T-helper 2 cell treated with Interferon-gamma antibody and Interleukin-4, amounts not matched to agents 5 μg/mL and 100 μg/mL, for 36 hours (primary cell): ENCODE measurements at regions not wholly inside any gene's neighbourhood (a gene's known extent, or its start where the extent isn't known, plus 50 kb on each side); places are given as distances from the start of the nearest gene placed in this dataset.

Experiments used
- DNase-seq: peaks from one replicate; pipeline ENCODE4 v3.0.0; 2021; ENCODE audit warnings: low spot score
- H3K27ac Mint-ChIP-seq: one replicate; pipeline ENCODE4 v1.8.0; 2021; ENCODE audit warnings: mild to moderate bottlenecking, mixed read lengths
- H3K27me3 Mint-ChIP-seq: one replicate; pipeline ENCODE4 v1.8.0; 2021; ENCODE audit warnings: low read depth, mixed read lengths
- H3K36me3 Mint-ChIP-seq: one replicate; pipeline ENCODE4 v1.8.0; 2021; ENCODE audit warnings: low read depth, mixed read lengths
- H3K4me1 Mint-ChIP-seq: one replicate; pipeline ENCODE4 v1.8.0; 2021; ENCODE audit warnings: low read depth, mixed read lengths
- H3K4me3 Mint-ChIP-seq: one replicate; pipeline ENCODE4 v1.8.0; 2022; ENCODE audit warnings: mild to moderate bottlenecking, moderate library complexity, mixed read lengths
- H3K9me3 Mint-ChIP-seq: one replicate; pipeline ENCODE4 v1.8.0; 2021; ENCODE audit warnings: mixed read lengths

- Mint-ChIP-seq H3K27ac (no peak overlapping the region), H3K4me1 (no peaks in the 10 kb centered on the region), H3K9me3 (no peaks in the 10 kb centered on the region), H3K27me3 (no peaks in the 10 kb centered on the region), H3K36me3 (no peaks in the 10 kb centered on the region), H3K4me3 (no peak overlapping the region)
- no peak for DNase-seq
Observed at GRCh38 chr5:124399426-124399961, 346.9 kb downstream of the ZNF608 start.

GRCh38 chr5:124398460-124398859 is 348.0 kb downstream of the ZNF608 start:
- Mint-ChIP-seq H3K27me3 (no peaks in the 10 kb centered on the region), H3K4me3 (no peak overlapping the region), H3K9me3 (no peaks in the 10 kb centered on the region), H3K36me3 (no peaks in the 10 kb centered on the region), H3K27ac (no peak overlapping the region), H3K4me1 (no peaks in the 10 kb centered on the region)
- DNase-seq, result no peak

GRCh38 chr5:124397317-124397716 is 349.1 kb downstream of the ZNF608 start:
- Mint-ChIP-seq H3K4me1 (no peaks in the 10 kb centered on the region), H3K9me3 (no peaks in the 10 kb centered on the region), H3K36me3 (no peaks in the 10 kb centered on the region), H3K4me3 (no peak overlapping the region), H3K27me3 (no peaks in the 10 kb centered on the region), H3K27ac (no peak overlapping the region)
- no peak for DNase-seq

GRCh38 chr5:124395926-124396325 is 350.5 kb downstream of the ZNF608 start:
- no peak overlapping the region for H3K27ac Mint-ChIP-seq
- no peaks in the 10 kb centered on the region for H3K9me3 Mint-ChIP-seq
- no peaks in the 10 kb centered on the region for H3K36me3 Mint-ChIP-seq
- H3K27me3 Mint-ChIP-seq, result no peaks in the 10 kb centered on the region
- no peaks in the 10 kb centered on the region for H3K4me1 Mint-ChIP-seq
- DNase-seq, result no peak
- H3K4me3 Mint-ChIP-seq, result no peak overlapping the region

- Mint-ChIP-seq H3K4me3 (no peak overlapping the region), H3K4me1 (no peaks in the 10 kb centered on the region), H3K27ac (no peak overlapping the region), H3K36me3 (no peaks in the 10 kb centered on the region), H3K27me3 (no peaks in the 10 kb centered on the region), H3K9me3 (no peaks in the 10 kb centered on the region)
- no peak for DNase-seq
Observed at GRCh38 chr5:124395287-124395686, 351.2 kb downstream of the ZNF608 start.

- no peak overlapping the region for H3K27ac Mint-ChIP-seq
- no peaks in the 10 kb centered on the region for H3K27me3 Mint-ChIP-seq
- no peak overlapping the region for H3K4me3 Mint-ChIP-seq
- no peak for DNase-seq
- no peaks in the 10 kb centered on the region for H3K36me3 Mint-ChIP-seq
- peaks cover 2% of the 10 kb centered on the region for H3K9me3 Mint-ChIP-seq
- H3K4me1 Mint-ChIP-seq, result no peaks in the 10 kb centered on the region
Observed at GRCh38 chr5:124394700-124395245, 351.7 kb downstream of the ZNF608 start.

GRCh38 chr5:124393584-124394379 is 352.7 kb downstream of the ZNF608 start:
- H3K36me3 Mint-ChIP-seq, result no peaks in the 10 kb centered on the region
- peaks cover 5% of the 10 kb centered on the region for H3K9me3 Mint-ChIP-seq
- no peak for DNase-seq
- H3K27ac Mint-ChIP-seq, result no peak overlapping the region
- H3K4me1 Mint-ChIP-seq, result no peaks in the 10 kb centered on the region
- no peak overlapping the region for H3K4me3 Mint-ChIP-seq
- H3K27me3 Mint-ChIP-seq, result no peaks in the 10 kb centered on the region

GRCh38 chr5:124383693-124384092 is 362.7 kb downstream of the ZNF608 start:
- Mint-ChIP-seq H3K4me3 (no peak overlapping the region), H3K4me1 (no peaks in the 10 kb centered on the region), H3K36me3 (no peaks in the 10 kb centered on the region), H3K27ac (no peak overlapping the region), H3K27me3 (no peaks in the 10 kb centered on the region), H3K9me3 (peaks cover 25% of the 10 kb centered on the region)
- no peak for DNase-seq

GRCh38 chr5:124377386-124377785 is 369.1 kb downstream of the ZNF608 start:
- Mint-ChIP-seq H3K27ac (no peak overlapping the region), H3K9me3 (peaks cover 8% of the 10 kb centered on the region), H3K27me3 (no peaks in the 10 kb centered on the region), H3K4me3 (no peak overlapping the region), H3K4me1 (no peaks in the 10 kb centered on the region), H3K36me3 (no peaks in the 10 kb centered on the region)
- no peak for DNase-seq

- no peaks in the 10 kb centered on the region for H3K9me3 Mint-ChIP-seq
- H3K27me3 Mint-ChIP-seq, result no peaks in the 10 kb centered on the region
- no peaks in the 10 kb centered on the region for H3K4me1 Mint-ChIP-seq
- no peaks in the 10 kb centered on the region for H3K36me3 Mint-ChIP-seq
- no peak overlapping the region for H3K4me3 Mint-ChIP-seq
- no peak overlapping the region for H3K27ac Mint-ChIP-seq
- DNase-seq, result no peak
Observed at GRCh38 chr5:124373883-124374282, 372.6 kb downstream of the ZNF608 start.

GRCh38 chr5:124372457-124372856 is 374.0 kb downstream of the ZNF608 start:
- no peak for DNase-seq
- no peak overlapping the region for H3K27ac Mint-ChIP-seq
- no peaks in the 10 kb centered on the region for H3K27me3 Mint-ChIP-seq
- no peak overlapping the region for H3K4me3 Mint-ChIP-seq
- H3K9me3 Mint-ChIP-seq, result no peaks in the 10 kb centered on the region
- H3K36me3 Mint-ChIP-seq, result no peaks in the 10 kb centered on the region
- no peaks in the 10 kb centered on the region for H3K4me1 Mint-ChIP-seq

- no peaks in the 10 kb centered on the region for H3K36me3 Mint-ChIP-seq
- H3K4me3 Mint-ChIP-seq, result no peak overlapping the region
- no peaks in the 10 kb centered on the region for H3K4me1 Mint-ChIP-seq
- H3K9me3 Mint-ChIP-seq, result no peaks in the 10 kb centered on the region
- DNase-seq, result no peak
- no peak overlapping the region for H3K27ac Mint-ChIP-seq
- no peaks in the 10 kb centered on the region for H3K27me3 Mint-ChIP-seq
Observed at GRCh38 chr5:124371111-124371706, 375.2 kb downstream of the ZNF608 start.

- no peaks in the 10 kb centered on the region for H3K4me1 Mint-ChIP-seq
- no peaks in the 10 kb centered on the region for H3K36me3 Mint-ChIP-seq
- no peak for DNase-seq
- no peaks in the 10 kb centered on the region for H3K27me3 Mint-ChIP-seq
- no peak overlapping the region for H3K27ac Mint-ChIP-seq
- H3K9me3 Mint-ChIP-seq, result no peaks in the 10 kb centered on the region
- H3K4me3 Mint-ChIP-seq, result no peak overlapping the region
Observed at GRCh38 chr5:124370601-124371000, 375.8 kb downstream of the ZNF608 start.

GRCh38 chr5:124365361-124365801 is 381.1 kb downstream of the ZNF608 start:
- Mint-ChIP-seq H3K4me3 (no peak overlapping the region), H3K4me1 (no peaks in the 10 kb centered on the region), H3K27me3 (no peaks in the 10 kb centered on the region), H3K27ac (no peak overlapping the region), H3K36me3 (no peaks in the 10 kb centered on the region), H3K9me3 (no peaks in the 10 kb centered on the region)
- no peak for DNase-seq
